CD4-positive, alpha-beta T cell (primary cell): ENCODE measurements at regions not wholly inside any gene's neighbourhood (a gene's known extent, or its start where the extent isn't known, plus 50 kb on each side); places are given as distances from the start of the nearest gene placed in this dataset.

Source experiments
- ATAC-seq: fragments of 200-7000 bp; cut with Tn5 transposase; one replicate; pipeline ENCODE4 v1.10.0; 2022; ENCODE audit warnings: mild to moderate bottlenecking; ENCODE audit not compliant: poor library complexity
- CTCF ChIA-PET: fragments of 350-600 bp; sonication (Branson Sonifier 250); formaldehyde crosslinking; loops from one replicate; lab custom pipeline; 2021; ENCODE audit warnings: antibody characterized with exemption, inconsistent platforms; lab: Charles Lee
- POLR2A ChIA-PET: fragments of 350-600 bp; sonication (Branson Sonifier 250); formaldehyde crosslinking; loops from one replicate; lab custom pipeline; 2021; ENCODE audit warnings: antibody characterized with exemption, inconsistent platforms; lab: Charles Lee
- DNase-seq, 14 experiments: peaks; one replicate each; pipeline ENCODE4 v3.0.0-alpha.2; 2013 to 2020; ENCODE audit warnings: mixed read lengths in 2 of 14
- H3K27ac ChIP-seq, 2 donors: one replicate each; pipeline versions ENCODE4 v1.5.1 to v1.7.0; 2013; ENCODE audit warnings: low read length in 2 of 2, low read depth in 1 of 2, mild to moderate bottlenecking in 1 of 2
- H3K27me3 ChIP-seq, 2 experiments: 1 replicate in 1 of 2; 2 replicates in 1 of 2; pipeline versions ENCODE4 v1.6.1 to v1.7.0; 2013; ENCODE audit warnings: low read length in 2 of 2, control low read depth in 1 of 2, mild to moderate bottlenecking in 1 of 2, moderate library complexity in 1 of 2; ENCODE audit not compliant: insufficient read depth in 2 of 2, control insufficient read depth in 1 of 2
- H3K36me3 ChIP-seq: one replicate; pipeline ENCODE4 v1.6.1; 2013; ENCODE audit warnings: low read length, control low read depth; ENCODE audit not compliant: insufficient read depth
- H3K4me1 ChIP-seq: one replicate; pipeline ENCODE4 v1.6.1; 2013; ENCODE audit warnings: low read length, control low read depth; ENCODE audit not compliant: insufficient read depth
- H3K4me3 ChIP-seq: one replicate; pipeline ENCODE4 v1.5.1; 2013; ENCODE audit warnings: mild to moderate bottlenecking, low read length, moderate library complexity
- H3K9me3 ChIP-seq, 2 experiments: 1 replicate in 1 of 2; 2 replicates in 1 of 2; pipeline versions ENCODE4 v1.6.1 to v1.7.0; 2013; ENCODE audit warnings: low read length in 2 of 2, mild to moderate bottlenecking in 2 of 2, control low read depth in 1 of 2, moderate library complexity in 1 of 2; ENCODE audit not compliant: control insufficient read depth in 1 of 2, insufficient read depth in 1 of 2
- H3K27ac Mint-ChIP-seq: one replicate; pipeline ENCODE4 v1.8.0; 2020; ENCODE audit warnings: mixed read lengths
- H3K27me3 Mint-ChIP-seq: one replicate; pipeline ENCODE4 v1.8.0; 2021; ENCODE audit warnings: mixed read lengths
- H3K36me3 Mint-ChIP-seq: one replicate; pipeline ENCODE4 v1.8.0; 2021; ENCODE audit warnings: low read depth, mixed read lengths
- H3K4me1 Mint-ChIP-seq: one replicate; pipeline ENCODE4 v1.8.0; 2021; ENCODE audit warnings: low read depth, mixed read lengths
- H3K4me3 Mint-ChIP-seq: one replicate; pipeline ENCODE4 v1.8.0; 2020; ENCODE audit warnings: mild to moderate bottlenecking, mixed read lengths
- H3K9me3 Mint-ChIP-seq: one replicate; pipeline ENCODE4 v1.8.0; 2020; ENCODE audit warnings: mixed read lengths
- CTCF ChIP-seq: fragments of 200-600 bp; IDR thresholded peaks from one replicate; pipeline ENCODE4 v1.8.0; 2022; ENCODE audit warnings: antibody characterized with exemption, mild to moderate bottlenecking
- intact Hi-C, 2 experiments: fragments of 100-400 bp; cut with DNase I in 1 of 2; cut with micrococcal nuclease in 1 of 2; formaldehyde crosslinking; loops; one replicate each; pipeline versions ENCODE4 v1.15.1 to v1.9.0; 2023 to 2025; cut with DNase I, micrococcal nuclease

- no peaks in the 10 kb centered on the region for H3K36me3 Mint-ChIP-seq
- no peak overlapping the region for H3K4me3 Mint-ChIP-seq
- intact Hi-C loops: no loop called here
- TF ChIP-seq CTCF: no peak
- ATAC-seq (no peak), DNase-seq (no peak)
- H3K27me3 Mint-ChIP-seq: no peaks in the 10 kb centered on the region
- CTCF ChIA-PET: no interaction called here
- H3K9me3 Mint-ChIP-seq: peaks cover 6% of the 10 kb centered on the region
- H3K27ac ChIP-seq: no peak overlapping the region
- H3K9me3 ChIP-seq: peaks cover 0 to 6% of the 10 kb centered on the region in 2 experiments
- H3K4me3 ChIP-seq: no peak overlapping the region
- H3K4me1 ChIP-seq: no peaks in the 10 kb centered on the region
- H3K27me3 ChIP-seq: no peaks in the 10 kb centered on the region
- POLR2A ChIA-PET: no interaction called here
- H3K4me1 Mint-ChIP-seq: no peaks in the 10 kb centered on the region
- H3K27ac Mint-ChIP-seq: no peak overlapping the region
- no peaks in the 10 kb centered on the region for H3K36me3 ChIP-seq
Observed at GRCh38 chr1:177746155-177746554, 223.7 kb downstream of the SEC16B start.

GRCh38 chr1:177744906-177745305 is 225.0 kb downstream of the SEC16B start:
- peaks cover 0 to 6% of the 10 kb centered on the region in 2 experiments for H3K9me3 ChIP-seq
- no peak for DNase-seq
- H3K4me1 Mint-ChIP-seq: no peaks in the 10 kb centered on the region
- no peaks in the 10 kb centered on the region for H3K4me1 ChIP-seq
- no peaks in the 10 kb centered on the region for H3K36me3 Mint-ChIP-seq
- no peak overlapping the region for H3K4me3 Mint-ChIP-seq
- POLR2A ChIA-PET: no interaction called here
- no peaks in the 10 kb centered on the region for H3K36me3 ChIP-seq
- H3K27me3 ChIP-seq: no peaks in the 10 kb centered on the region
- H3K27me3 Mint-ChIP-seq: no peaks in the 10 kb centered on the region
- no peak for ATAC-seq
- no peak overlapping the region for H3K27ac ChIP-seq
- peaks cover 3% of the 10 kb centered on the region for H3K9me3 Mint-ChIP-seq
- H3K27ac Mint-ChIP-seq: no peak overlapping the region
- no peak overlapping the region for H3K4me3 ChIP-seq
- intact Hi-C loops: no loop called here
- CTCF ChIA-PET: no interaction called here
- no peak for TF ChIP-seq CTCF

GRCh38 chr1:177741476-177741875 is 228.4 kb downstream of the SEC16B start:
- H3K9me3 Mint-ChIP-seq: no peaks in the 10 kb centered on the region
- no peak overlapping the region for H3K4me3 Mint-ChIP-seq
- H3K9me3 ChIP-seq: no peaks in the 10 kb centered on the region
- no peak for TF ChIP-seq CTCF
- no peak overlapping the region for H3K27ac ChIP-seq
- H3K4me1 Mint-ChIP-seq: no peaks in the 10 kb centered on the region
- H3K4me1 ChIP-seq: no peaks in the 10 kb centered on the region
- ATAC-seq (no peak), DNase-seq (no peak)
- no peaks in the 10 kb centered on the region for H3K27me3 Mint-ChIP-seq
- H3K4me3 ChIP-seq: no peak overlapping the region
- ChIA-PET CTCF (no interaction called here), POLR2A (no interaction called here)
- H3K27ac Mint-ChIP-seq: no peak overlapping the region
- H3K36me3 Mint-ChIP-seq: no peaks in the 10 kb centered on the region
- H3K27me3 ChIP-seq: no peaks in the 10 kb centered on the region
- intact Hi-C loops: no loop called here
- no peaks in the 10 kb centered on the region for H3K36me3 ChIP-seq
